ENCODE measurements at regions not wholly inside any gene's neighbourhood (a gene's known extent, or its start where the extent isn't known, plus 50 kb on each side); places are given as distances from the start of the nearest gene placed in this dataset.

DNA sequence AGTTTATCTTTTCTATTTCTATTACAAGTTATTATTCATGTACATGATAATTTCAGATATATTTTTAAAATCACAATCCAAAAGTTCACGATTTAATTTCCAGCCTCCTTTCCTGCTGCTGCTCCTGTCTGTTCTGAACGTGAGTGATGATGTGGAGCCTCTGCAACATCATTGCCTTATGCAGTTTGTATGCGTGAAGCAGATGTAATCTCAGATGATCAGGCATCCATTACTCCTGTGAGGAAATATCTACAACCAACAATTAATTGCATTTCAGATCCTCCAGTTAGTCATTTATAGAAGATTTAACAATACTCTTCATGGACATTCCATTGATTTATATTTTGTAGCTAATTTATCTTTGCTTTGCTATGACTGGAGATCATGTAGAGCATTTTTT lies 668.7 kb upstream of the EPHA5 start:
- no peak for TF ChIP-seq CTCF (IDR thresholded peaks at IDR 0.05)
- no peak for TF ChIP-seq POLR2A (IDR thresholded peaks at IDR 0.05)
- TF ChIP-seq POLR2AphosphoS5 (IDR thresholded peaks at IDR 0.05), result no peak
